RWPE2 (cell line): ENCODE measurements at regions not wholly inside any gene's neighbourhood (a gene's known extent, or its start where the extent isn't known, plus 50 kb on each side); places are given as distances from the start of the nearest gene placed in this dataset.

Source experiments
- ATAC-seq: fragments of 200-7000 bp; cut with Tn5 transposase; 3 replicates; pipeline ENCODE4 v1.9.1; 2021; ENCODE audit warnings: low read depth
- DNase-seq: peaks from one replicate; pipeline ENCODE4 v3.0.0-alpha.2; 2020; ENCODE audit warnings: low spot score
- H3K27ac ChIP-seq: fragments of 450-650 bp; 2 replicates; pipeline ENCODE4 v1.5.1; 2017; ENCODE audit warnings: mild to moderate bottlenecking; ENCODE audit not compliant: poor library complexity, severe bottlenecking
- H3K27me3 ChIP-seq: fragments of 250-450 bp; sonication (Bioruptor Pico); 2 replicates; pipeline ENCODE4 v1.5.1; 2021; ENCODE audit warnings: mild to moderate bottlenecking, moderate library complexity; ENCODE audit not compliant: insufficient read depth, poor library complexity, severe bottlenecking
- H3K36me3 ChIP-seq: fragments of 250-450 bp; sonication (Bioruptor Pico); 2 replicates; pipeline ENCODE4 v1.5.1; 2020; ENCODE audit warnings: low read depth, mild to moderate bottlenecking, moderate library complexity
- H3K4me1 ChIP-seq: fragments of 250-450 bp; sonication (Bioruptor Pico); 2 replicates; pipeline ENCODE4 v1.5.1; 2021; ENCODE audit warnings: mild to moderate bottlenecking, moderate library complexity; ENCODE audit not compliant: insufficient read depth, poor library complexity, severe bottlenecking
- H3K4me3 ChIP-seq: fragments of 250-450 bp; sonication (Bioruptor Pico); 2 replicates; pipeline ENCODE4 v1.5.1; 2021; ENCODE audit warnings: mild to moderate bottlenecking, moderate library complexity; ENCODE audit not compliant: severe bottlenecking
- H3K9me3 ChIP-seq: fragments of 250-450 bp; sonication (Bioruptor Pico); 2 replicates; pipeline ENCODE4 v1.5.1; 2021; ENCODE audit warnings: mild to moderate bottlenecking, moderate library complexity; ENCODE audit not compliant: severe bottlenecking
- TF ChIP-seq, protein P1 (sequence below): fragments of 450-650 bp; IDR thresholded peaks from one replicate; pipeline ENCODE4 v1.5.1; 2017; ENCODE audit warnings: mild to moderate bottlenecking, moderate library complexity; ENCODE audit not compliant: poor library complexity, severe bottlenecking

DNA sequence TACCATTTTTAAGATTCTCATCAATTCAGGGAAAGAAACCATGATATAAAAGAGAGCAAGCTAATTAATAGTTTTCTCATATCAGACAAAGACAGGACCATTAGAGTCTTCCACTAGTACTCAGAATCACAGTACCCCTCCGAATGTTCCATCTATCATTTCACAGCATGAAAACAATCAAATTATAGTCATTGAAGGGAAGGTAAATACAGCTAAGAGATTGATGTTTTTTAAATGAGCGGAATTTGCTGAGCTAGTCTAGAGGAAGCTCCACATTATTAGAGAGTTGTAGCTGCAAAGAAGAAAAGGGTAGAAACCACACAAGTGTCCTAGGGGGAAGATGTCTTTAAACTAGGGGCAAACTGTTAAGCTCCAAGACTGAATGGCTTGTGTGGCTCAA lies 808.9 kb downstream of the CDH11 start:
- no peak for ATAC-seq
- DNase-seq, result no peak
- no peaks in the 10 kb centered on the region for H3K27me3 ChIP-seq

DNA sequence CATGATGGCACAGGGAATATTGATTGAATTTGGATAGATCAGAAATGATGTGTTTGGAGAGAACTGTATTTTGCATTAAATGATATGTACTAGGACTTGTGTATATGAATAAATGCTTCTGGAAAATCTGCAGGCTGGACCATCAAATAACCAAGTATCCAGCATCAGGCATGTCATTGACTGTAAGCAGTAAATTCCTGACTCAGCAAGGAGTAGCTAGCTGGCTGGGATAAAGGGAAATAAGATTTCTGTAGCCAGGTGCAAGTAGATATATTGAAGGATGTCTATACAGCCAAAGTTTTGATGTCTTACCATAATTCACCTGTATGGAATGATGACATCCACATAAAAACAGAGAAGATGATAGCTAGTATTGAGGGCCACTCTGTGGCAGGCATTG lies 809.6 kb downstream of the CDH11 start:
- no peak overlapping the region for H3K4me3 ChIP-seq
- H3K27ac ChIP-seq, result no peak overlapping the region
- ATAC-seq, result no peak
- no peak for DNase-seq
- TF ChIP-seq, protein P1, sequence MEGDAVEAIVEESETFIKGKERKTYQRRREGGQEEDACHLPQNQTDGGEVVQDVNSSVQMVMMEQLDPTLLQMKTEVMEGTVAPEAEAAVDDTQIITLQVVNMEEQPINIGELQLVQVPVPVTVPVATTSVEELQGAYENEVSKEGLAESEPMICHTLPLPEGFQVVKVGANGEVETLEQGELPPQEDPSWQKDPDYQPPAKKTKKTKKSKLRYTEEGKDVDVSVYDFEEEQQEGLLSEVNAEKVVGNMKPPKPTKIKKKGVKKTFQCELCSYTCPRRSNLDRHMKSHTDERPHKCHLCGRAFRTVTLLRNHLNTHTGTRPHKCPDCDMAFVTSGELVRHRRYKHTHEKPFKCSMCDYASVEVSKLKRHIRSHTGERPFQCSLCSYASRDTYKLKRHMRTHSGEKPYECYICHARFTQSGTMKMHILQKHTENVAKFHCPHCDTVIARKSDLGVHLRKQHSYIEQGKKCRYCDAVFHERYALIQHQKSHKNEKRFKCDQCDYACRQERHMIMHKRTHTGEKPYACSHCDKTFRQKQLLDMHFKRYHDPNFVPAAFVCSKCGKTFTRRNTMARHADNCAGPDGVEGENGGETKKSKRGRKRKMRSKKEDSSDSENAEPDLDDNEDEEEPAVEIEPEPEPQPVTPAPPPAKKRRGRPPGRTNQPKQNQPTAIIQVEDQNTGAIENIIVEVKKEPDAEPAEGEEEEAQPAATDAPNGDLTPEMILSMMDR, result no peak
- no peaks in the 10 kb centered on the region for H3K27me3 ChIP-seq
- no peaks in the 10 kb centered on the region for H3K9me3 ChIP-seq
- no peaks in the 10 kb centered on the region for H3K36me3 ChIP-seq
- H3K4me1 ChIP-seq, result no peaks in the 10 kb centered on the region

More for the DNA sequence above, 808.9 kb downstream of the CDH11 start:
- Histone ChIP-seq H3K4me3 (no peak overlapping the region), H3K36me3 (no peaks in the 10 kb centered on the region), H3K27ac (no peak overlapping the region), H3K9me3 (no peaks in the 10 kb centered on the region), H3K4me1 (no peaks in the 10 kb centered on the region)
- TF ChIP-seq, protein P1, result no peak

DNA sequence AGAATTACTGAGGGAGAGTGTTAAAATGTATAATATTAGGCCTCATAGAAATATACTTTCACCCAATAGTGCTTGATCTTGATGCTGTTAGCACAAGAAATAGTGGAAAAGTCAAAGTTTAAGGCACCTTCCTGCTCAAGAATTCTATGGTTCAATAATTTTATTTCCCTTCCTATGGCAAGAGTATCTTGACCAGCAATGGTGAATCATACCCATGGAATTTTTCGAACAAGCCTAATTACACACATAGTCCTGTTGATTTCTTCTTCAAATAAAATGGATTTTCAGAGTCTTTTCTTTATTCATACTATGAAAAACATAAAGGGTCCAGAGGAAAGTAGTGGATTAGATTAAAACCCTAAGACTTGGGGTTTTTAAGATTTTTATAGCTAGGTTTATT lies 810.6 kb downstream of the CDH11 start:
- TF ChIP-seq, protein P1, result no peak
- no peaks in the 10 kb centered on the region for H3K27me3 ChIP-seq
- DNase-seq (no peak), ATAC-seq (no peak)
- no peaks in the 10 kb centered on the region for H3K9me3 ChIP-seq
- no peaks in the 10 kb centered on the region for H3K36me3 ChIP-seq
- H3K4me3 ChIP-seq, result no peak overlapping the region
- no peaks in the 10 kb centered on the region for H3K4me1 ChIP-seq
- H3K27ac ChIP-seq, result no peak overlapping the region

DNA sequence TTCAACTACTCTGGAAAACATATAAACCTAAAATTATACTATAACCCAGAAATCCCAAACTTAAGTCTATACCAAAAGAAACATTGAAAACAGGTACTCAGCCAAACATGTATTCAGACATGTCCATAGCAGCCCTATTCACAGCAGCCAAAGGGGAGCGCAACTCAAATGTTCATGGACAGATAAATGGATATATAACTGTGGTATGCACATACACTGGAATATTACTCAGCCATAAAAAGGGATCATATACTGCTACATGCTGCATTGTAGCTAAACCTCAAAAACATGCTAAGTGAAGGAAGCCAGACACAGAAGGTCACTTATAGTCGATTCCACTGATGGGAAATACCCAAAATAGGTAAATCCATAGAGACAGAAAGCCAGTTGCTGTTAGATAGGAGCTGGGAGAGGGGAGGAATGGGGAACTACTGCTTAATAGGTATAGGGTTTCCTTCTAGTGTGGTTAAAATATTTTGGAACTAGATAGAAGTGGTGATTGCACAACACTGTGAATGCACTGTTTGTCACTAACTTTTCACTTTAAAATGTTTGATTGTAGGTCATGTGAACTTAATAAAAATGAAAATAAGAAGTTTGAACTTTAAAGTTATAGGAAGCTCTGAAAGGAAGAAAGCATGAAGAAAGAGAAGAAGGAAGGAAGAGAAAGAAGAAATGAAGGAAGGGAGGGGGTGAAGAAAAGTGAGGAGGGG lies 812.3 kb downstream of the CDH11 start:
- Histone ChIP-seq H3K36me3 (no peaks in the 10 kb centered on the region), H3K9me3 (no peaks in the 10 kb centered on the region), H3K4me1 (no peaks in the 10 kb centered on the region), H3K4me3 (no peak overlapping the region), H3K27ac (no peak overlapping the region), H3K27me3 (peaks cover 3% of the 10 kb centered on the region)
- ATAC-seq, result no peak
- TF ChIP-seq, protein P1, result no peak
- no peak for DNase-seq

DNA sequence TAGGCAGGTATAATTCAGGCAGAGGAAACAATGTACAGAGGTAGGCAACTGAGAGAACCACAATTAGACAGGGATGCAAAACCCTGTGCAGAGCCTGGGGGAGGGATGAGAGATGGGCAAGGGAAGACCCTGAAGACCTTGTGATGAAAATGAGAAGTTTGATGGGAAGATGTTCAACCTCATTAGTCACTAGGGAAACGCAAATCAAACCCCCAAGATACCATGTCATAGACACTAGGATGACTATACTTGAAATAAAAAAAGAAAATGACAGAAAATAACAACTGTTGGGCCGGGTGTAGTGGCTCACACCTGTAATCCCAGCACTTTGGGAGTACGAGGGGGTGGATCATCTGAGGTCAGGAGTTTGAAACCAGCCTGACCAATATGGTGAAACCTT lies 813.1 kb downstream of the CDH11 start:
- Histone ChIP-seq H3K27me3 (peaks cover 3% of the 10 kb centered on the region), H3K4me3 (no peak overlapping the region), H3K9me3 (no peaks in the 10 kb centered on the region), H3K4me1 (no peaks in the 10 kb centered on the region), H3K27ac (no peak overlapping the region), H3K36me3 (no peaks in the 10 kb centered on the region)
- TF ChIP-seq, protein P1, result no peak
- no peak for DNase-seq
- no peak for ATAC-seq
